ENCODE measurements at regions not wholly inside any gene's neighbourhood (a gene's known extent, or its start where the extent isn't known, plus 50 kb on each side); places are given as distances from the start of the nearest gene placed in this dataset.

DNA sequence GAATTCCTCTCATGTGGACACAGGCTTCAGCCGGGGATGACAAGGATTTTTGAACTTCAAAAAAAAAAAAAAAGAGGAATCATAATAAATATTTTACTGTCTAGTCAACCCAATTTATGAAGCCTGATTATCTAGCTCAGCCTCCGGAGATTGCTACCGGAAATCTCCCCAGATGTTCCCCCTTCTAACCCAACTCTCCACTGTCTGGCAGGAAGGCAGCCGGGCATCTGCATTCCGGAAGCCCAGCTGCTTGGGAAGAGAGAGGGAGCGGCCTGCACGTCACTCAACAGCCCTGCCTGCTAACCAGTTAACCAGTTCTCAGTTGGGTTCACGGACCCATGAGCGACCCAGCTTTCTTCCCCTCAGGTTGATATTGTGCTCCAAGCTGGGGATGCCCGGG lies 87.2 kb upstream of the POU3F3 start:
- no peak for TF ChIP-seq EZH2 (optimal IDR thresholded peaks at IDR 0.05; ENCODE audit: low read depth, low read length)
- TF ChIP-seq, protein P1, sequence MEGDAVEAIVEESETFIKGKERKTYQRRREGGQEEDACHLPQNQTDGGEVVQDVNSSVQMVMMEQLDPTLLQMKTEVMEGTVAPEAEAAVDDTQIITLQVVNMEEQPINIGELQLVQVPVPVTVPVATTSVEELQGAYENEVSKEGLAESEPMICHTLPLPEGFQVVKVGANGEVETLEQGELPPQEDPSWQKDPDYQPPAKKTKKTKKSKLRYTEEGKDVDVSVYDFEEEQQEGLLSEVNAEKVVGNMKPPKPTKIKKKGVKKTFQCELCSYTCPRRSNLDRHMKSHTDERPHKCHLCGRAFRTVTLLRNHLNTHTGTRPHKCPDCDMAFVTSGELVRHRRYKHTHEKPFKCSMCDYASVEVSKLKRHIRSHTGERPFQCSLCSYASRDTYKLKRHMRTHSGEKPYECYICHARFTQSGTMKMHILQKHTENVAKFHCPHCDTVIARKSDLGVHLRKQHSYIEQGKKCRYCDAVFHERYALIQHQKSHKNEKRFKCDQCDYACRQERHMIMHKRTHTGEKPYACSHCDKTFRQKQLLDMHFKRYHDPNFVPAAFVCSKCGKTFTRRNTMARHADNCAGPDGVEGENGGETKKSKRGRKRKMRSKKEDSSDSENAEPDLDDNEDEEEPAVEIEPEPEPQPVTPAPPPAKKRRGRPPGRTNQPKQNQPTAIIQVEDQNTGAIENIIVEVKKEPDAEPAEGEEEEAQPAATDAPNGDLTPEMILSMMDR (IDR thresholded peaks at IDR 0.05; ENCODE audit: low read length): no peak

Data from MM.1S (cell line).